ENCODE measurements at regions not wholly inside any gene's neighbourhood (a gene's known extent, or its start where the extent isn't known, plus 50 kb on each side); places are given as distances from the start of the nearest gene placed in this dataset.
A peak's percentile ranks its signal among the peaks of the same experiment; 100 is the strongest.

DNA sequence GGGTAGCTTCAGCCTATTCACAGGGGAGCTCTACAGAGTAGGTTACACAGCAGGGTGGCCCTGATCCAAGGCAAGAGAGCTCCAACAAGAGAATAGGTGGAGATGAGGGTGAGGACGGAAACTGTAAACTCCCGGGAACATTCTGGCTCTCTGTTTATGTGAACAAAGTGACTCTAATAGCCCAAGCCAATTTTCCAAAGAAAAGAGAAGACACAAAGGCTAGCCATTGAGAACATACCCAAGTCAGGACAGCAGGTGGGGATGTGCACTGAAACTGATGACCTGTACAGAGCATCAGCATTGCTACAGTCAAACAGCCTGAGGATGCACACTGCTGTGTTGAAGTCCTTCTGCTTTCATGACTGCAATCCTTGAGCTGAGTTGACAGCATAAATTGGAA lies 136.0 kb upstream of the TOP1 start:
- TF ChIP-seq, protein P1, sequence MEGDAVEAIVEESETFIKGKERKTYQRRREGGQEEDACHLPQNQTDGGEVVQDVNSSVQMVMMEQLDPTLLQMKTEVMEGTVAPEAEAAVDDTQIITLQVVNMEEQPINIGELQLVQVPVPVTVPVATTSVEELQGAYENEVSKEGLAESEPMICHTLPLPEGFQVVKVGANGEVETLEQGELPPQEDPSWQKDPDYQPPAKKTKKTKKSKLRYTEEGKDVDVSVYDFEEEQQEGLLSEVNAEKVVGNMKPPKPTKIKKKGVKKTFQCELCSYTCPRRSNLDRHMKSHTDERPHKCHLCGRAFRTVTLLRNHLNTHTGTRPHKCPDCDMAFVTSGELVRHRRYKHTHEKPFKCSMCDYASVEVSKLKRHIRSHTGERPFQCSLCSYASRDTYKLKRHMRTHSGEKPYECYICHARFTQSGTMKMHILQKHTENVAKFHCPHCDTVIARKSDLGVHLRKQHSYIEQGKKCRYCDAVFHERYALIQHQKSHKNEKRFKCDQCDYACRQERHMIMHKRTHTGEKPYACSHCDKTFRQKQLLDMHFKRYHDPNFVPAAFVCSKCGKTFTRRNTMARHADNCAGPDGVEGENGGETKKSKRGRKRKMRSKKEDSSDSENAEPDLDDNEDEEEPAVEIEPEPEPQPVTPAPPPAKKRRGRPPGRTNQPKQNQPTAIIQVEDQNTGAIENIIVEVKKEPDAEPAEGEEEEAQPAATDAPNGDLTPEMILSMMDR (conservative IDR thresholded peaks at IDR 0.05 in 1 of 2, IDR thresholded peaks at IDR 0.05 in 1 of 2; ENCODE audit: extremely low read depth in 1 of 2, insufficient read depth in 1 of 2, low read depth in 1 of 2, low read length in 2 of 2), result peak in 1 of 2 donors; percentile 5
- TF ChIP-seq EZH2 (IDR thresholded peaks at IDR 0.05; ENCODE audit: borderline replicate concordance, low read length), result no peak

Measured in mammary epithelial cell (primary cell).